GM19043 (cell line): ENCODE measurements at regions not wholly inside any gene's neighbourhood (a gene's known extent, or its start where the extent isn't known, plus 50 kb on each side); places are given as distances from the start of the nearest gene placed in this dataset.

ENCODE experiments used
- ATAC-seq: cut with Tn5 transposase; IDR thresholded peaks from one replicate; pipeline ENCODE4 v1.9.1; 2021; ENCODE audit warnings: low read depth; ENCODE audit not compliant: unreplicated experiment

- ATAC-seq, result no peak
Observed at GRCh38 chr7:84509522-84509921, 314.9 kb upstream of the SEMA3A start.

DNA sequence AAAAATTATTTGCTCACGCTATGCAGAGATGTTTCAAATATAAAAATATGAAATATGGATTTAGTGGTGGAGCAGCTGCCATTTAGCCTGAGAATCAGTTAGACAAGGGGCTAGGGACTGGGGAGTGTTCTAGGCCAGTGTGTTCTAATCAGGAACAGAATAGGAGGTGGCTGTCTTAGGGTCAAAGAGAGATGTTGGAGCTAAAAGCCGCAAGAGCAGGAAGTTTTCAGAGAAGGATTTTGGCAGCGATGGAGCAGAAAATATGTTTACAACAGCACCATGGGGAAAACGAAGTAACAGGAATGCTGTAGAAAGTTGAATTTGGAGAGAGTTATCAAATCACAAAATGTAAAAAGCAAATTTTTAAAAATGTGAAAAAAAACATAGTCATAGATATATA is 314.0 kb upstream of the SEMA3A start:
- ATAC-seq, result no peak

GRCh38 chr7:84507529-84507928 is 312.9 kb upstream of the SEMA3A start:
- no peak for ATAC-seq

GRCh38 chr7:84506151-84506550 is 311.6 kb upstream of the SEMA3A start:
- no peak for ATAC-seq

DNA sequence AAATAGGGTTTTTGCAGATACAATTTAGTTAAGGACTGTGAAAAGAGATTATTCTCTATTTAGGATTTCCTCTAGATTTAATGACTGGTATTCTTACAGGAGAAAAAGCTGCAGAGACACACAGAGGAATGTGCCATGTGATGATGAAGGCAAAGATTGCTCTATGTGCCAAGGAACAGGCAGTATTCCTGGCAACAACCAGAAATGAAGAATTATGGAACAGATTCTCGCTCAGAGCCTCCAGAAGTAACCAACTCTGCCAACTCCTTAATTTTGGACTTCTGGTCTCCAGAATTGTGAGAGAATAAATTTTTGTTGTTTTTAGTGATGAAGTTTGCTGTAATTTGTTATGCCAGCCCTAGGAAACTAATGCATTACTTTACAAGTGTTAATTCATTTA is 307.6 kb upstream of the SEMA3A start:
- no peak for ATAC-seq

DNA sequence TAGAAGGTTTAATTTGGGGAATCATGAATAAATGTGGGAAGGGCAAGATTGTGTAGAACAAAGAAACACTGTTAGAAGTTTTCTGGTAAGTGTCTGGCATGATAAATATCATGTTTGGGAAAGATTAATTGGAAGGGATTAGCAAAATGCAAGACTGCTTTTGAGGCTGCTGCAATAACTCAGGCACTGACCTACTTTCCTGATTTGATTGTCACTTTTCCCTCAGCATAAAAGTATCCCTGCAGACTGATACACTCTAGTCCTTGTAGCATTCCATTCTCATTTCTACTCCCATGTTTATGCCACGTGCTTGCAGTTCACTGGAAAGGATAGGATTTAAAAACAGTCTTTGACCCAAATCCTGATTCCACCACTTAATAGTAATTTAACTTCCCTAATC is 303.3 kb upstream of the SEMA3A start:
- no peak for ATAC-seq

DNA sequence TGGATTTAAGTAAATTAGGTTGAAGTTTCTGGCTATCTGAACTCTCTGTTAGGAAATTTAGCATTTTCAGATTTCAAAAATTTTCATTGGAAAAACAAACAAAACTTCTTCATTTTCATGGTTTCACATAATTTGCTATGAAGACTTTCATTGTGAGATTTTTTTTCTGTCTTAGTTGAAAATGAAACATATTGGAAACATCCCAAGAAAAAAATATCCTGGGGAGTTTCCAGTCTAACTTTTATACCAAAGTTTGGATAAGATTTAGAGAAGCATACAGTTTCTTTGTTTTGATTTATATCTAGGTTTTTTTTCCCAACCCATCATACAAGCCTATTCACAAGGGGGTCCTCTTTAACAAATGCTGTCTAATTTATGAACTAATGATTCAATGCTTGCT is 300.5 kb upstream of the SEMA3A start:
- no peak for ATAC-seq

DNA sequence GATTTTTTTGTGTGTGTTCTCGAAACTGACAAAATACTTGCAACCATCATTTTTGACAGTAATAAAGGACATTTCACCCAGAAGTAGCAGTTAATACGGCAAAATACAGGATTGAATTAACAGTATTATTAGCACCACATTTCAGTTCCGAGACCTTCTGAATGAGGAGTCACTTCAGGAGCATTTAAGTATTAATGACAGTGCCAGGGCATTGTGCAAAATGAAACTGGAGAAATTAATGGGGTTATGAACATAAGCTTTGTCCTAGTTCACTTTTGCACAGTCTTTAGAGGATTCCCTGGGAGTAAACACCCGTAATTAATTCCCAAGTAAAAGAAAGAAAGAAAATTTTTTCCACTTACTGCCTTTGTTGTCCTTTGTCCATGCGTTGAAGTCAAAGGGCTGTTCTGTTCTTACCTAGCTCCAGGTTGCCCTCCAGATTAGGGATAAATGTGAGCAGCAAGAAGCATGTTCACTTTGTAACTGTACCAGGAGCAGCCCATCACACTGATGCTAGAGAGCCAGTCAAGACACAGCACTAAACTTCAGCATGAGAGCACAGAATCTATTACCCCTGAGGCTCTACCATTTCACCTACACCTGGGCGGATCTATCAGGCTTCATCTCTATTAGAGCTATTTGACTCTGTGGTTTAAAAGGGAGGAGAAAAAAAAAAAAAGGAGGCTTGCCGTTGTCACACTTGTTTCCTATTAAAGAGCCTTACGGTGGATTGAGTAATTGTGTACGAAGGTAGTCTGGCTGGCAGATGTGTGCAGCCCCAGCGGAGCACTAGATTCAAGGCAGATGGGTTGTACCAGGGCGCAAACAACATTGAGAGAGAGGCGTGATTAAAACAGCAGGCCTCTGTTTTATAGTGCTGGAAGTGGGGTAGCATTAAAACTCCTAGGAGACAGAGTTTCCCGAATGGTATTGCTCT is 297.8 kb upstream of the SEMA3A start:
- no peak for ATAC-seq

DNA sequence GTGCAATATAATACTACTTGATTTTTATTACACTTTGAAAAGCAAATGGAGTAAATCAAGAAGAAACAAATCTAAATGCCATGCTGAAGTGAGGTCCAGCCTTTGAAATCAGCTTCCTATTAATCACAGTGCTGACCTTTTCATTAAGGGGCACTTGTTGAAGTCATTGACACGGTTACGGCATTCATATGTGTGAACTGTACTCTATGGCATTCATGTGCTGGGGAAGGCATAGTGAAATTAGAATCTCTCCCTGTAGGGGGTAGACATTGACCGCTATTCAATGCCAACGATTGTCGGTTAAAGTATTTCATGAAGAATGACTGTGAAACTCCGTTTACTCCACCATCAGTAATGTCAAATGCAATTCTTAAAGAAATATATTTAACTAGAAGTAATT is 296.1 kb upstream of the SEMA3A start:
- no peak for ATAC-seq

- no peak for ATAC-seq
Observed at GRCh38 chr7:84484502-84485079, 290.0 kb upstream of the SEMA3A start.

DNA sequence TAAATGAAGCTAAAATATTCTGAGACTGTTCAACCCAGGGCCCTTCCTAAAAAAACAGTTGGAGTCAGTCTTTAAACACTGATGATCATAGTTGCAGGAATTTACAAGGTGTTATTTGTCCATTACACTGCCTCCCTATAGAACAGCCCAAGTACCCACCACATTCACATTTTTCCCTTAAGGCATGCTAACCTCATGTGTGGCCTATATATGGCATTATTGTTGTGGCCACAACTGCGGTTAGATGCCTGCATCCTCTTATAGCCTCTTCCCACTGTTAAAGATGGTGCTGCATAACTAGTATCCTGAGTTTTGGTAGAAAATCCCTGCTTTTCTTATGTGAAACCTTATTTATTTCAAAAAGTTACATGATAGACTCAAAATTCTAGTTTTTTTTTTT is 287.9 kb upstream of the SEMA3A start:
- no peak for ATAC-seq

DNA sequence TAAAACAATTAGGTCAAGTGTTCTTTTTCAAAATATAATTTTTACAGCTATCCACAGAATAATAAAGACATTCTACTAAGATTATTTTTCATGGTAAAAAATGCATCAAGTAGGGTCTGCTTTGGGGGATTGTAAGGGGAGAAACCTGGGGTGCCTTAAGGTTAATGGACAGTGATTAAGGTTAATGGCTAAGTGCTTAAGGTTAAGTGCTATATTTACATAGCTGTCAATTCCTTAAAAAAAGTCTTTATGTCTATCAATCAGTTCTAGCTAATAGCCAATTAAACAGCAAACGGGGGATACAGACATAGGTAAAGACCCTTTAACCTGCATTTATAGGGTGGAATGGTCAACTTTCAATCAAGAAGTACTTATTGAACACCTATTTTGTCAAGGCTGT is 284.5 kb upstream of the SEMA3A start:
- ATAC-seq, result no peak

DNA sequence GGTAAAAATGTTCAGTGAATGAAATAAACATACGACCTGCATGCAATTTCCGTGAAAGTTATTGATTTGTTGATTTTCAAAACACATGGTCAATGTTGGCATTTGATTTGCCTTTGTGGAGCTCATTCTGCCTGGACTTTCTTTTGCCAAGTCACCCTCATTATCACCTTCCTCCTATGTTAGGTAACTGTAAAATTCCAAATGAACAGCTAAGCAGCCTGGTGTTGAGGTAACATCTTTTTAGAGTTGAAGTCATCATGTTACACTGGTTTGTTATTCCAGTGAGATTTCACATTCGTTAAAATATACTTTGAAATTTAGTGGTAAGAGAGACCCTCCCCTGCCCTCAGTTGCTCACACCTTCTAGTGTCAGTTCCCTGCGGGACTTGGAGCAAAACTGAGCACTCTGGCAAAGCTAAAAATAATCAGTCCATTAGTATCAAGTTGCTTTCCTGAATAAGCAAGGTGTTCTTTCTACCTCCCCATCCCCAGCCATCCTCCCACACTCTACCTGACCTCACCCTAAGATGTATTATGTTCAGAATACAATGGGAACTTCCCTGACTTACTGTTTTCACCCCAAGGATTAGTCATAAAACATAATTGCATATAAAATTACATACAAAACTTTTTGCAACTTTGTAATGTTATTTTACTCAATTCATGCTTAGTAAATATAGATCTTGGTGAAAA is 283.3 kb upstream of the SEMA3A start:
- no peak for ATAC-seq

DNA sequence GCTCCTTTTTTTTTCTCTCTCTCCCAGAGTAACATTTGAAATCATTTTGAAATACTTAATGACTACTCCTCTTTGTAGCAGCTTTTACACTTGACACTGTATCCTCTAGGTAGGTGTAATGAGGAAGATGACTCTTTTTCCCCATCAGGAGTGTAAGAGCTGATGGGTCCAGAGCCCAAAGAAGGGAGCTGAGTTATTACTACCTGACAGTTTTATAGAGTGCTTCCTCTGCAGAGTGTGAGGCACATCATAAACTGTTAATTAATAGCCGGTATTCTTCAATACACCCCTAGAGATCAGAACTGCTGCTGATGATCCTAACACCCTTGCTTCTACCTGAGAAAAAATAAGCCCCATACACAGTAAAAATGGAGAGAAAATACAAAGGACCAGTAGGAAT is 279.8 kb upstream of the SEMA3A start:
- no peak for ATAC-seq

DNA sequence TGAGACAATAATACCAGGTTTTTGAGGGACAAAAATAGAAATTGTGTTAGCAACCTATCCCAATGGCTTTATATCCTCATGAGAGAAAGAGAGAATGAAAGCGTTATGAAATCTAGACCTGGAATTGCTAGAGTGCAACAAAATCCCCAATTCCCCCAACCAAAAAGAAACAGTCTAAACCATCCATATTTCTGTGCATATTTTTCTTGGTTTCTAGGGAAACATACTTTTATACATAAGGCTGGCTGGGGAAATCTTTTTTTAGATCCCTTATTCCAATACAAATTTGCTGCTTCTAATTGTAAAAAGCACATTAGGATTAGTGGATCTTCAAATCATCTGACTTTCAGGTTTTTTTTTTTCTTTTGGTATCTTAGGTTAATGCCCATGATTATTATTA is 277.0 kb upstream of the SEMA3A start:
- no peak for ATAC-seq

DNA sequence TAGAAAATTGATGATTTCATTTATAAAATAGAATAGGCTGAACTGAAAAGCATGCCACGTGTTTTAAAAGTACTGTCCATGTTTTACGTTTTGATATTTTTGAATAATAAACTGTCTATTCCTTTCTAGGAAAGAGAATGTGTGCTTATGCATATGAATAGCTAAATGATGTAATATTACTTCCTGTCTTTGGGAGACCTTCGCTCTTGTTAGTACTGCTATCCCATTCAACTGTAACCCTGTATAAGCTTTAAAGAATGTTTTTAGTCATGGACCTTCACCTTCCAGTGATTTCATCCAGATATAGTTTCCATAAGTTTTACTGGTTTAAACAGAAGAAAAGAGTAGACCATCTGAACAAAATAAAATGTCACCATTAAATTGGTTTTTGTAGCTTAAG is 274.4 kb upstream of the SEMA3A start:
- no peak for ATAC-seq

DNA sequence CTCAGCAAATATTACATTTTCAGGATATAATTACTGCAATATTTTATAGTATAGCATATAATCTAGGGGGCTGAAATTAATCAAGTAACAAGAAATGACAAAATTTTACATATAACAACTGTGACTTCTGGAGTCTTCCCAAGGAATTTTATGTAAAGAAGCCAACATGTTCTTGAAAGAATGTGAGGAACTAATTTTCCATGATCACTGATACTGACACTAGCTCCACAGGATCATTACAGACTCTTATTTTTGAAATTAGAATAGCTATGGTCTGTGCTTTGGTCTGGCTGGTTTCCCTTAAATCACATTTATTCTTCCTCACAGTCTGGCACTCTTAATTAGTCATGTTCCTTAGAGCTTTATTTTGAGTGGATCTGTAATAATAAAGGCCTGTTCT is 267.7 kb upstream of the SEMA3A start:
- ATAC-seq, result no peak

- no peak for ATAC-seq
Observed at GRCh38 chr7:84461093-84461492, 266.5 kb upstream of the SEMA3A start.

GRCh38 chr7:84455788-84456187 is 261.2 kb upstream of the SEMA3A start:
- no peak for ATAC-seq

GRCh38 chr7:84454174-84454959 is 259.8 kb upstream of the SEMA3A start:
- ATAC-seq, result no peak

GRCh38 chr7:84452618-84453017 is 258.0 kb upstream of the SEMA3A start:
- ATAC-seq, result no peak
